ENCODE measurements at regions not wholly inside any gene's neighbourhood (a gene's known extent, or its start where the extent isn't known, plus 50 kb on each side); places are given as distances from the start of the nearest gene placed in this dataset.

GRCh38 chr1:29408831-29409605, 172.7 kb downstream of the PTPRU start:
- TF ChIP-seq POLR2A (IDR thresholded peaks at IDR 0.05; ENCODE audit: low read length) (no peak), GATA1 (IDR thresholded peaks at IDR 0.05; ENCODE audit: low read depth, low read length) (no peak)

All from erythroblast (primary cell).